HUES6 (cell line): ENCODE measurements at regions not wholly inside any gene's neighbourhood (a gene's known extent, or its start where the extent isn't known, plus 50 kb on each side); places are given as distances from the start of the nearest gene placed in this dataset.

ENCODE experiments used
- H3K27ac ChIP-seq: 2 replicates; pipeline ENCODE4 v1.7.0; 2013; ENCODE audit warnings: low read depth, mild to moderate bottlenecking, low read length, inconsistent platforms
- H3K27me3 ChIP-seq: 2 replicates; pipeline ENCODE4 v1.6.1; 2013; ENCODE audit warnings: low read length; ENCODE audit not compliant: control insufficient read depth, insufficient read depth
- H3K36me3 ChIP-seq: 2 replicates; pipeline ENCODE4 v1.6.1; 2013; ENCODE audit warnings: low read length; ENCODE audit not compliant: control insufficient read depth, insufficient read depth
- H3K4me1 ChIP-seq: 2 replicates; pipeline ENCODE4 v1.6.1; 2013; ENCODE audit warnings: low read length; ENCODE audit not compliant: control insufficient read depth, insufficient read depth
- H3K4me3 ChIP-seq: 2 replicates; pipeline ENCODE4 v1.5.1; 2013; ENCODE audit warnings: low read depth, low read length
- H3K9ac ChIP-seq: one replicate; pipeline ENCODE4 v1.6.1; 2013; ENCODE audit warnings: mild to moderate bottlenecking, low read length
- H3K9me3 ChIP-seq: 2 replicates; pipeline ENCODE4 v1.6.1; 2013; ENCODE audit warnings: low read depth, low read length; ENCODE audit not compliant: control insufficient read depth, insufficient read depth

- Histone ChIP-seq H3K36me3 (no peaks in the 10 kb centered on the region), H3K9ac (no peak overlapping the region), H3K9me3 (no peaks in the 10 kb centered on the region), H3K4me3 (no peak overlapping the region), H3K27ac (no peak overlapping the region), H3K4me1 (0 out of 2 replicates have a peak, but pooled peaks cover 3% of the 10 kb centered on the region), H3K27me3 (no peaks in the 10 kb centered on the region)
Observed at GRCh38 chr11:127219704-127220103, 219.1 kb upstream of the KIRREL3 start.

- Histone ChIP-seq H3K27me3 (no peaks in the 10 kb centered on the region), H3K27ac (no peak overlapping the region), H3K9me3 (no peaks in the 10 kb centered on the region), H3K4me3 (no peak overlapping the region), H3K4me1 (0 out of 2 replicates have a peak, but pooled peaks cover 3% of the 10 kb centered on the region), H3K36me3 (no peaks in the 10 kb centered on the region), H3K9ac (no peak overlapping the region)
Observed at GRCh38 chr11:127218275-127218608, 217.7 kb upstream of the KIRREL3 start.

- Histone ChIP-seq H3K4me1 (0 out of 2 replicates have a peak, but pooled peaks cover 3% of the 10 kb centered on the region), H3K27ac (no peak overlapping the region), H3K9ac (no peak overlapping the region), H3K27me3 (no peaks in the 10 kb centered on the region), H3K36me3 (no peaks in the 10 kb centered on the region), H3K9me3 (no peaks in the 10 kb centered on the region), H3K4me3 (no peak overlapping the region)
Observed at GRCh38 chr11:127217452-127218274, 217.1 kb upstream of the KIRREL3 start.

- Histone ChIP-seq H3K36me3 (no peaks in the 10 kb centered on the region), H3K9ac (no peak overlapping the region), H3K27ac (no peak overlapping the region), H3K27me3 (no peaks in the 10 kb centered on the region), H3K9me3 (peaks cover 7% of the 10 kb centered on the region; the same call in 1 of the 2 replicates), H3K4me3 (no peak overlapping the region), H3K4me1 (no peaks in the 10 kb centered on the region)
Observed at GRCh38 chr11:127205688-127206217, 205.2 kb upstream of the KIRREL3 start.

- Histone ChIP-seq H3K9me3 (peaks cover 6% of the 10 kb centered on the region; the same call in 1 of the 2 replicates), H3K4me1 (no peaks in the 10 kb centered on the region), H3K27me3 (no peaks in the 10 kb centered on the region), H3K9ac (no peak overlapping the region), H3K36me3 (no peaks in the 10 kb centered on the region), H3K27ac (no peak overlapping the region), H3K4me3 (no peak overlapping the region)
Observed at GRCh38 chr11:127203490-127203889, 202.9 kb upstream of the KIRREL3 start.

- no peaks in the 10 kb centered on the region for H3K4me1 ChIP-seq
- no peaks in the 10 kb centered on the region for H3K27me3 ChIP-seq
- H3K9me3 ChIP-seq, result 0 out of 2 replicates have a peak, but pooled peaks cover 3% of the 10 kb centered on the region
- H3K9ac ChIP-seq, result no peak overlapping the region
- H3K36me3 ChIP-seq, result no peaks in the 10 kb centered on the region
- H3K27ac ChIP-seq, result no peak overlapping the region
- no peak overlapping the region for H3K4me3 ChIP-seq
Observed at GRCh38 chr11:127202105-127202504, 201.5 kb upstream of the KIRREL3 start.

- H3K27ac ChIP-seq, result no peak overlapping the region
- no peaks in the 10 kb centered on the region for H3K4me1 ChIP-seq
- H3K27me3 ChIP-seq, result no peaks in the 10 kb centered on the region
- no peaks in the 10 kb centered on the region for H3K36me3 ChIP-seq
- H3K9ac ChIP-seq, result no peak overlapping the region
- 0 out of 2 replicates have a peak, but pooled peaks cover 3% of the 10 kb centered on the region for H3K9me3 ChIP-seq
- H3K4me3 ChIP-seq, result no peak overlapping the region
Observed at GRCh38 chr11:127199306-127199801, 198.8 kb upstream of the KIRREL3 start.

- Histone ChIP-seq H3K27me3 (no peaks in the 10 kb centered on the region), H3K9ac (no peak overlapping the region), H3K4me1 (peaks cover 10% of the 10 kb centered on the region), H3K27ac (no peak overlapping the region), H3K36me3 (no peaks in the 10 kb centered on the region), H3K9me3 (no peaks in the 10 kb centered on the region), H3K4me3 (no peak overlapping the region)
Observed at GRCh38 chr11:127195501-127196120, 195.0 kb upstream of the KIRREL3 start.

GRCh38 chr11:127194521-127194920 is 194.0 kb upstream of the KIRREL3 start:
- Histone ChIP-seq H3K27me3 (no peaks in the 10 kb centered on the region), H3K36me3 (no peaks in the 10 kb centered on the region), H3K27ac (no peak overlapping the region), H3K9ac (no peak overlapping the region), H3K4me3 (no peak overlapping the region), H3K9me3 (no peaks in the 10 kb centered on the region), H3K4me1 (peaks cover 10% of the 10 kb centered on the region)

- H3K9ac ChIP-seq, result no peak overlapping the region
- H3K4me1 ChIP-seq, result peaks cover 10% of the 10 kb centered on the region
- no peaks in the 10 kb centered on the region for H3K36me3 ChIP-seq
- H3K4me3 ChIP-seq, result no peak overlapping the region
- no peaks in the 10 kb centered on the region for H3K9me3 ChIP-seq
- H3K27ac ChIP-seq, result no peak overlapping the region
- no peaks in the 10 kb centered on the region for H3K27me3 ChIP-seq
Observed at GRCh38 chr11:127193950-127194349, 193.4 kb upstream of the KIRREL3 start.

- no peak overlapping the region for H3K27ac ChIP-seq
- no peaks in the 10 kb centered on the region for H3K27me3 ChIP-seq
- H3K4me1 ChIP-seq, result peaks cover 10% of the 10 kb centered on the region
- no peak overlapping the region for H3K9ac ChIP-seq
- H3K36me3 ChIP-seq, result no peaks in the 10 kb centered on the region
- H3K9me3 ChIP-seq, result no peaks in the 10 kb centered on the region
- no peak overlapping the region for H3K4me3 ChIP-seq
Observed at GRCh38 chr11:127191689-127192088, 191.1 kb upstream of the KIRREL3 start.
